DND-41 (cell line): ENCODE measurements at regions not wholly inside any gene's neighbourhood (a gene's known extent, or its start where the extent isn't known, plus 50 kb on each side); places are given as distances from the start of the nearest gene placed in this dataset.

Source experiments
- ATAC-seq: fragments of 200-7000 bp; cut with Tn5 transposase; 3 replicates; pipeline ENCODE4 v1.9.1; 2021; ENCODE audit warnings: low read depth; ENCODE audit not compliant: insufficient read depth
- DNase-seq: peaks from one replicate; pipeline ENCODE4 v3.0.0-alpha.2; 2020
- H2AFZ ChIP-seq: 2 replicates; pipeline ENCODE4 v1.6.0; 2012; ENCODE audit warnings: low read depth, low read length
- H3K27ac ChIP-seq: 2 replicates; pipeline ENCODE4 v1.5.1; 2012; ENCODE audit warnings: low read length, inconsistent platforms
- H3K27me3 ChIP-seq: fragments of 200-600 bp; sonication (generic); 2 replicates; pipeline ENCODE4 v1.6.0; 2012; ENCODE audit warnings: low read length, mild to moderate bottlenecking, inconsistent platforms; ENCODE audit not compliant: insufficient read depth, poor library complexity
- H3K36me3 ChIP-seq: 2 replicates; pipeline ENCODE4 v1.5.1; 2012; ENCODE audit warnings: low read length, inconsistent platforms; ENCODE audit not compliant: insufficient read depth
- H3K4me1 ChIP-seq: 2 replicates; pipeline ENCODE4 v1.5.1; 2012; ENCODE audit warnings: mild to moderate bottlenecking, low read length; ENCODE audit not compliant: insufficient read depth
- H3K4me2 ChIP-seq: 2 replicates; pipeline ENCODE4 v1.6.0; 2012; ENCODE audit warnings: mild to moderate bottlenecking, moderate library complexity, low read length, inconsistent platforms; ENCODE audit not compliant: insufficient read depth
- H3K4me3 ChIP-seq, 2 experiments: fragments of 200-600 bp in 1 of 2; shearing (Covaris generic) in 1 of 2; 2 replicates each; pipeline ENCODE4 v1.5.1; 2012 to 2016; ENCODE audit warnings: inconsistent platforms in 2 of 2, low read length in 2 of 2, mild to moderate bottlenecking in 2 of 2, low read depth in 1 of 2, moderate library complexity in 1 of 2
- H3K79me2 ChIP-seq: 2 replicates; pipeline ENCODE4 v1.6.0; 2012; ENCODE audit warnings: low read length, inconsistent platforms; ENCODE audit not compliant: insufficient read depth
- H3K9ac ChIP-seq: 2 replicates; pipeline ENCODE4 v1.6.0; 2012; ENCODE audit warnings: low read depth, mild to moderate bottlenecking, inconsistent platforms, low read length, moderate library complexity
- H3K9me3 ChIP-seq: 2 replicates; pipeline ENCODE4 v1.5.1; 2012; ENCODE audit warnings: low read length, moderate library complexity, mild to moderate bottlenecking, inconsistent platforms; ENCODE audit not compliant: insufficient read depth, severe bottlenecking
- H4K20me1 ChIP-seq: 2 replicates; pipeline ENCODE4 v1.6.0; 2012; ENCODE audit warnings: low read length; ENCODE audit not compliant: insufficient read depth
- CTCF ChIP-seq: IDR thresholded peaks from 2 replicates; pipeline ENCODE4 v1.5.1; 2012; ENCODE audit warnings: borderline replicate concordance, low read length, moderate library complexity, mild to moderate bottlenecking; ENCODE audit not compliant: poor library complexity, severe bottlenecking; ENCODE audit errors: extremely low read depth
- EZH2 ChIP-seq: IDR thresholded peaks from 3 replicates; pipeline ENCODE4 v1.6.1; 2012; ENCODE audit warnings: borderline replicate concordance, low read depth, mild to moderate bottlenecking, moderate library complexity, low read length, inconsistent platforms; ENCODE audit not compliant: severe bottlenecking

GRCh38 chr4:34372815-34373214 lies 1871.5 kb downstream of the ARAP2 start:
- Histone ChIP-seq H2AFZ (no peak overlapping the region), H3K36me3 (no peaks in the 10 kb centered on the region), H3K27me3 (no peaks in the 10 kb centered on the region), H3K9ac (no peak overlapping the region), H3K79me2 (no peaks in the 10 kb centered on the region), H3K9me3 (no peaks in the 10 kb centered on the region), H4K20me1 (no peaks in the 10 kb centered on the region), H3K4me1 (no peaks in the 10 kb centered on the region), H3K4me2 (no peak overlapping the region), H3K27ac (no peak overlapping the region), H3K4me3 (no peak overlapping the region)
- ATAC-seq (no peak), DNase-seq (no peak)
- TF ChIP-seq CTCF: no peak
- no peak for TF ChIP-seq EZH2

GRCh38 chr4:34373456-34373855 lies 1870.9 kb downstream of the ARAP2 start:
- Histone ChIP-seq H3K27me3 (no peaks in the 10 kb centered on the region), H3K9ac (no peak overlapping the region), H3K36me3 (no peaks in the 10 kb centered on the region), H3K4me2 (no peak overlapping the region), H2AFZ (no peak overlapping the region), H3K4me1 (no peaks in the 10 kb centered on the region), H4K20me1 (no peaks in the 10 kb centered on the region), H3K9me3 (no peaks in the 10 kb centered on the region), H3K4me3 (no peak overlapping the region), H3K79me2 (no peaks in the 10 kb centered on the region), H3K27ac (no peak overlapping the region)
- no peak for DNase-seq
- ATAC-seq: no peak
- TF ChIP-seq EZH2 (no peak), CTCF (no peak)

- no peaks in the 10 kb centered on the region for H4K20me1 ChIP-seq
- TF ChIP-seq EZH2 (no peak), CTCF (no peak)
- no peak overlapping the region for H3K4me3 ChIP-seq
- ATAC-seq: no peak
- peaks cover 4% of the 10 kb centered on the region for H3K9me3 ChIP-seq
- H3K4me1 ChIP-seq: no peaks in the 10 kb centered on the region
- H2AFZ ChIP-seq: no peak overlapping the region
- H3K4me2 ChIP-seq: no peak overlapping the region
- H3K27ac ChIP-seq: no peak overlapping the region
- H3K36me3 ChIP-seq: no peaks in the 10 kb centered on the region
- no peaks in the 10 kb centered on the region for H3K27me3 ChIP-seq
- no peak overlapping the region for H3K9ac ChIP-seq
- no peaks in the 10 kb centered on the region for H3K79me2 ChIP-seq
- DNase-seq: no peak
Observed at GRCh38 chr4:34412233-34412632, 1832.1 kb downstream of the ARAP2 start.

DNA sequence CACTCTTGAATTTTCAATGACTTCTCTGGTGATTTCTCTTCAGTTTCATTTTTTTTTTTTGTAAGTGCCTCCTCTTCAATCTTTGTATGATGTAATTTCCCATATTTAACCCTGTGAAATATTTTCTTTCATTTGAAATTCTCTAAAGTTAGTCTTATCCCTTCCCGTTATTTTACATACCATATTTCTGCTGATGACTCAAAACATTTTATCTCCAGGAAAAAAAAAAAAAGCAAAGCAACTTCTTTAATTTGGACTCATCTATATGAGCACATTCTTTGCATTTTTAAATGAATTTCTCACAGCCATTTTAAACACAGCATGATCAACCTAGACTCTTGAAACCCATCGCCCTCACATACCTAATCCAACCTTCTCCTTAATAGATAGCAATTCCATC lies 1831.4 kb downstream of the ARAP2 start:
- no peaks in the 10 kb centered on the region for H3K4me1 ChIP-seq
- no peaks in the 10 kb centered on the region for H4K20me1 ChIP-seq
- H3K27ac ChIP-seq: no peak overlapping the region
- H3K4me2 ChIP-seq: no peak overlapping the region
- no peaks in the 10 kb centered on the region for H3K36me3 ChIP-seq
- no peaks in the 10 kb centered on the region for H3K79me2 ChIP-seq
- H3K9ac ChIP-seq: no peak overlapping the region
- no peak for TF ChIP-seq CTCF
- TF ChIP-seq EZH2: no peak
- H3K27me3 ChIP-seq: no peaks in the 10 kb centered on the region
- no peak overlapping the region for H2AFZ ChIP-seq
- H3K9me3 ChIP-seq: peaks cover 4% of the 10 kb centered on the region
- DNase-seq (no peak), ATAC-seq (no peak)
- no peak overlapping the region for H3K4me3 ChIP-seq
